ENCODE measurements at regions not wholly inside any gene's neighbourhood (a gene's known extent, or its start where the extent isn't known, plus 50 kb on each side); places are given as distances from the start of the nearest gene placed in this dataset.

GRCh38 chr2:187263675-187264560, 184.1 kb downstream of the CALCRL start:
- TF ChIP-seq CTCF (IDR thresholded peaks at IDR 0.05; ENCODE audit: low read length): no peak
- TF ChIP-seq EZH2 (IDR thresholded peaks at IDR 0.05; ENCODE audit: borderline replicate concordance, low read length): no peak

GRCh38 chr2:187261705-187262104, 186.3 kb downstream of the CALCRL start:
- no peaks in the 10 kb centered on the region for H3K79me2 ChIP-seq (ENCODE audit: insufficient read depth, low read length)
- no peaks in the 10 kb centered on the region for H3K27me3 ChIP-seq (ENCODE audit: insufficient read depth, low read length)
- no peak overlapping the region for H3K9ac ChIP-seq (ENCODE audit: low read length)
- no peak for TF ChIP-seq CTCF (IDR thresholded peaks at IDR 0.05; ENCODE audit: low read length)
- no peak for TF ChIP-seq EZH2 (IDR thresholded peaks at IDR 0.05; ENCODE audit: borderline replicate concordance, low read length)
- H2AFZ ChIP-seq (ENCODE audit: low read length): no peak overlapping the region
- H3K27ac ChIP-seq (ENCODE audit: low read depth, low read length, poor library complexity, severe bottlenecking): no peak overlapping the region
- H4K20me1 ChIP-seq (ENCODE audit: insufficient read depth, low read length): no peaks in the 10 kb centered on the region
- H3K36me3 ChIP-seq (ENCODE audit: insufficient read depth, low read length): no peaks in the 10 kb centered on the region
- H3K4me1 ChIP-seq (ENCODE audit: insufficient read depth, low read length, severe bottlenecking): no peaks in the 10 kb centered on the region
- no peak overlapping the region for H3K4me3 ChIP-seq (ENCODE audit: low read depth, low read length, poor library complexity, severe bottlenecking)
- H3K4me2 ChIP-seq (ENCODE audit: low read length): no peak overlapping the region
- no peaks in the 10 kb centered on the region for H3F3A ChIP-seq (ENCODE audit: insufficient read depth, low read length)
- no peaks in the 10 kb centered on the region for H3K9me3 ChIP-seq (ENCODE audit: low read length)
- H3K9me2 ChIP-seq (ENCODE audit: low read depth, low read length): no peaks in the 10 kb centered on the region

More at GRCh38 chr2:187263675-187264560, 184.1 kb downstream of the CALCRL start:
- no peaks in the 10 kb centered on the region for H3F3A ChIP-seq (ENCODE audit: insufficient read depth, low read length)
- no peak overlapping the region for H3K9ac ChIP-seq (ENCODE audit: low read length)
- H3K4me2 ChIP-seq (ENCODE audit: low read length): no peak overlapping the region
- H3K27ac ChIP-seq (ENCODE audit: low read depth, low read length, poor library complexity, severe bottlenecking): no peak overlapping the region
- no peaks in the 10 kb centered on the region for H3K27me3 ChIP-seq (ENCODE audit: insufficient read depth, low read length)
- no peaks in the 10 kb centered on the region for H3K36me3 ChIP-seq (ENCODE audit: insufficient read depth, low read length)
- H3K79me2 ChIP-seq (ENCODE audit: insufficient read depth, low read length): no peaks in the 10 kb centered on the region
- no peaks in the 10 kb centered on the region for H3K9me2 ChIP-seq (ENCODE audit: low read depth, low read length)
- no peaks in the 10 kb centered on the region for H3K9me3 ChIP-seq (ENCODE audit: low read length)
- no peaks in the 10 kb centered on the region for H3K4me1 ChIP-seq (ENCODE audit: insufficient read depth, low read length, severe bottlenecking)
- no peaks in the 10 kb centered on the region for H4K20me1 ChIP-seq (ENCODE audit: insufficient read depth, low read length)
- H2AFZ ChIP-seq (ENCODE audit: low read length): no peak overlapping the region
- no peak overlapping the region for H3K4me3 ChIP-seq (ENCODE audit: low read depth, low read length, poor library complexity, severe bottlenecking)

- TF ChIP-seq CTCF (IDR thresholded peaks at IDR 0.05; ENCODE audit: low read length) (no peak), EZH2 (IDR thresholded peaks at IDR 0.05; ENCODE audit: borderline replicate concordance, low read length) (no peak)
- Histone ChIP-seq H2AFZ (ENCODE audit: low read length) (no peak overlapping the region), H3K9me2 (ENCODE audit: low read depth, low read length) (no peaks in the 10 kb centered on the region), H3K36me3 (ENCODE audit: insufficient read depth, low read length) (no peaks in the 10 kb centered on the region), H3K27me3 (ENCODE audit: insufficient read depth, low read length) (no peaks in the 10 kb centered on the region), H3K9me3 (ENCODE audit: low read length) (no peaks in the 10 kb centered on the region), H3K9ac (ENCODE audit: low read length) (no peak overlapping the region), H3K4me1 (ENCODE audit: insufficient read depth, low read length, severe bottlenecking) (no peaks in the 10 kb centered on the region), H4K20me1 (ENCODE audit: insufficient read depth, low read length) (no peaks in the 10 kb centered on the region), H3K79me2 (ENCODE audit: insufficient read depth, low read length) (no peaks in the 10 kb centered on the region), H3K4me3 (ENCODE audit: low read depth, low read length, poor library complexity, severe bottlenecking) (no peak overlapping the region), H3K4me2 (ENCODE audit: low read length) (no peak overlapping the region), H3F3A (ENCODE audit: insufficient read depth, low read length) (no peaks in the 10 kb centered on the region), H3K27ac (ENCODE audit: low read depth, low read length, poor library complexity, severe bottlenecking) (no peak overlapping the region)
These were observed 196.0 kb downstream of the CALCRL start for GRCh38 chr2:187252063-187252462.
